ENCODE measurements at regions not wholly inside any gene's neighbourhood (a gene's known extent, or its start where the extent isn't known, plus 50 kb on each side); places are given as distances from the start of the nearest gene placed in this dataset.
A peak's percentile ranks its signal among the peaks of the same experiment; 100 is the strongest.

DNA sequence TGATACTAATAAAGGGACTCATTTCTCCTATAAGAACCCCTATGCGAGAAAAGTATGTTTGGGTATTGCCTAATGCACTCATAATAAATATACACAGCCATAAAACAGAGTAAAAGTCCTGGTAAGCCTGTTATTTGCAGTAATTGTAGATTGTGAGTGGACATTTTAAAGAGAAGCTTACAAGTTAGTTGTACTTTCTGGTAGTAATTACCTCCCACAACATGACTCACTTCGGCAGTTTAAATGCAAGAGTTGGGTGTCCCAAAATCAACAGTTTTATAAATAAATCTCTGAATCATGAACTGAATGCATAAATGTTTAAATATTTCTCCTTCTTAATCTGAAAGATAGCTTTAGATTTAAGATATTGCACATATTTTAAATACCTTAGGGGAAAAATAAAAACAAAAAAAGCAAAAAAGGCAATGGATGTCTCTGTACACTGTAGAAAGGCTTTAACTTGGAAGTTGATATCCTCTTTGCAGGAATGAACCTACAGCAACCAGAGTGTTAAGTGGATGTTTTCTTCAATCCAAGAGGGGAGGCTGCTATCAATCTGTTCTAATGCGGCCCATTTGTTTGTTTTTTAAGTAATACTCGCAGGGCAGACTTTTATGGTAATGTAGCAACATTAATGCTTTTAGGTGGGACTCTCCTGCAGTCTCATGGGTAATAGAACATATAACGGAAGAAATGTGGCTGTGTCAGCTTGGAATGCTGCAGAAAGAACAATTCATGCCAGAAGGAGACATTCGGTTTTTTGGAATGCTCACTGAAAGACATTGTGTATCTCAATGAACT is 57.3 kb upstream of the ZEB1 start:
- Histone ChIP-seq H3K27ac (peak overlapping the region; percentile 67 to 71), H3K36me3 (no peaks in the 10 kb centered on the region), H3K9me3 (no peaks in the 10 kb centered on the region), H3K27me3 (no peaks in the 10 kb centered on the region), H3K4me3 (peak overlapping the region; percentile 21 to 41), H3K4me1 (peaks cover 0 to 17% of the 10 kb centered on the region in 2 donors)
- TF ChIP-seq, protein P1, sequence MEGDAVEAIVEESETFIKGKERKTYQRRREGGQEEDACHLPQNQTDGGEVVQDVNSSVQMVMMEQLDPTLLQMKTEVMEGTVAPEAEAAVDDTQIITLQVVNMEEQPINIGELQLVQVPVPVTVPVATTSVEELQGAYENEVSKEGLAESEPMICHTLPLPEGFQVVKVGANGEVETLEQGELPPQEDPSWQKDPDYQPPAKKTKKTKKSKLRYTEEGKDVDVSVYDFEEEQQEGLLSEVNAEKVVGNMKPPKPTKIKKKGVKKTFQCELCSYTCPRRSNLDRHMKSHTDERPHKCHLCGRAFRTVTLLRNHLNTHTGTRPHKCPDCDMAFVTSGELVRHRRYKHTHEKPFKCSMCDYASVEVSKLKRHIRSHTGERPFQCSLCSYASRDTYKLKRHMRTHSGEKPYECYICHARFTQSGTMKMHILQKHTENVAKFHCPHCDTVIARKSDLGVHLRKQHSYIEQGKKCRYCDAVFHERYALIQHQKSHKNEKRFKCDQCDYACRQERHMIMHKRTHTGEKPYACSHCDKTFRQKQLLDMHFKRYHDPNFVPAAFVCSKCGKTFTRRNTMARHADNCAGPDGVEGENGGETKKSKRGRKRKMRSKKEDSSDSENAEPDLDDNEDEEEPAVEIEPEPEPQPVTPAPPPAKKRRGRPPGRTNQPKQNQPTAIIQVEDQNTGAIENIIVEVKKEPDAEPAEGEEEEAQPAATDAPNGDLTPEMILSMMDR (IDR thresholded peaks at IDR 0.05), result no peak
- DNase-seq (ENCODE audit: low spot score in 2 of 2), result no peak
- intact Hi-C loops (cut with DNase I), result loop anchor here (5.0 kb wide), 3 partner anchors 129 to 229 kb away; partner anchors contain the start of gene ZNF438

DNA sequence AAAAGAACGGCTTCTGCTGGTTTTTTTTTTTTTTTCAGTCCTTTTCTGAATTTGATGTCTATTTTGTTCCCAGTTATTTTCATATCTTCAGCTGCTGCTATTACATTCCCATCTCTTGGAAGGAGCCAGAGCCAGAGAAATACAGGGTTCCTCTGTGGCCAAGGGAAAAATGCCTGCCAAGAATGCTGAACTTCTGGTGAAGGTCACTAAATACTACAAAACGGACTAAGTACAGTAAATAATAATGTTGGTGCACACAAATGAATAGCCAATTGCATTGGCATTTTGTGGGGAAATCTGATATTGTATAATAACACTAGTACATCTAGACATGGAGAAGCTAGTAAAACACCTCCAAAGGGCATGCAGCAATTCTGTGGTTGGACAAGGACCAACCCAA is 56.3 kb upstream of the ZEB1 start:
- no peaks in the 10 kb centered on the region for H3K36me3 ChIP-seq
- peak overlapping the region in 1 of 2 donors; percentile 41 for H3K4me3 ChIP-seq
- H3K9me3 ChIP-seq, result no peaks in the 10 kb centered on the region
- TF ChIP-seq, protein P1 (IDR thresholded peaks at IDR 0.05), result no peak
- peak overlapping the region; percentile 60 to 71 for H3K27ac ChIP-seq
- intact Hi-C loops (cut with DNase I), result loop anchor here (5.0 kb wide), 3 partner anchors 130 to 230 kb away; partner anchors contain the start of gene ZNF438
- no peak for DNase-seq (ENCODE audit: low spot score in 2 of 2)
- H3K4me1 ChIP-seq, result peaks cover 0 to 17% of the 10 kb centered on the region in 2 donors
- H3K27me3 ChIP-seq, result no peaks in the 10 kb centered on the region

DNA sequence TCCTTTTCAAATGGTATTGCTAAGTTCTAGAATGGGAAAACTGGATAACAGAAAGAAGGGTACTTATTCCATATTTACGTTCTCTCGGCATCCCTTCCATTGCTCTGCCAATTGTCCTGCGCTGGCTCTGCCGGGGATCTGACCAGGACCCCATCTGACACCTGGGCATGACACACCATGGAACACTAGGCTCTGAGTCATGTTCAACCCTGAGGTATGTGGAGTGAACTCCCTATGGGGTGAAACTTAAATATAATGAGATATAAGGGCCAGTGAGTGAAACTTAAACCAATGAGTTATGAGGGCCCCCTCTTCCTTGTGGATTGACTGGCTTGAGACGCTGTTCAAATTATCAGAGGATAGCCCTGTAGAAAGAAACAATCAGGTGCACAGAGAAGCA is 55.1 kb upstream of the ZEB1 start:
- no peak overlapping the region for H3K4me3 ChIP-seq
- H3K4me1 ChIP-seq, result peaks cover 0 to 17% of the 10 kb centered on the region in 2 donors
- no peak for DNase-seq (ENCODE audit: low spot score in 2 of 2)
- no peaks in the 10 kb centered on the region for H3K9me3 ChIP-seq
- no peaks in the 10 kb centered on the region for H3K27me3 ChIP-seq
- TF ChIP-seq, protein P1 (IDR thresholded peaks at IDR 0.05), result no peak
- peak overlapping the region in 1 of 2 donors; percentile 71 for H3K27ac ChIP-seq
- no peaks in the 10 kb centered on the region for H3K36me3 ChIP-seq
- intact Hi-C loops (cut with DNase I), result loop anchor here (5.0 kb wide), 3 partner anchors 132 to 232 kb away; partner anchors contain the start of gene ZNF438

DNA sequence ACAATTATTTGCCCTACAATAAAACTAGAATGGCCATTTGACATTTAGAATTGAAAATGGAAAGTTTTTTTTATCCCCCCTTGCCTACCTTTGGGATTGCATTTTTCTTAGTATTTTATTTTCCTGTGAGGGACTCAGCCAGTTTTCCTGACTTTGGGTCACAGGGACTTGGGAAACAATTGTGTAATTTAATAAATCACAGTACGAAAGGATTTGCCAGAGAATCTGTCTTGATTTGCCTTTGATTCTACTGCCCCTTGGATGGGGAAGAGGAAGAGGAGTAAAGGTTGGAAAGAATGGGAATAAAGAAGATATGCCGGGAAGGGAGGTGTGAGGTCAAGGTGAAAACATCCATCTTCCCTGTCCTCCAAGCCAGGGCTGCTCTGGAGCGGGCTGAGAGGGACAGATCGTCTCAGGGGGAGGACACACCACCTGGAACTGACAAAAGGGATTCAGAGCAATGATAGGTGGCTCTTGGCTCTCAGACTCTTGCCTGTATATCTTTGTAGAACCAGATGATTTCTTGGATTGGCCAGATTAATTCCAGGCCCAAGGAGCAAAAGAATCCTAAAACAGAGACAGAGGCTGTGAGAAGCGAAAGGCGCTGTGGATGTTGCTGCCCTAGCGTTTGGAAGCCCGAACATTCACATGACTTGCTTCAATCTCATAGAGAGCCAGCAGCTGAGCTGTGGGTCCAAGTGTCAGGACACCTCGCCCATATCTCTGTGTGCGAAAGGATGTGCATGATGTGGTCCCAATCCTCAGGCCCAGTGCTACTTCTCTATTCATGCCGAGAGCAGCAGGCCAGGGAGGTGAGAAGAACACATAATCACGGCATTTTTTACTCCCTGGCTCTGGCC is 50.3 kb upstream of the ZEB1 start:
- H3K4me1 ChIP-seq, result peaks cover 0 to 4% of the 10 kb centered on the region in 2 donors
- peak overlapping the region; percentile 37 to 53 for H3K27ac ChIP-seq
- H3K27me3 ChIP-seq, result no peaks in the 10 kb centered on the region
- intact Hi-C loops (cut with DNase I), result no loop called here
- no peaks in the 10 kb centered on the region for H3K9me3 ChIP-seq
- no peaks in the 10 kb centered on the region for H3K36me3 ChIP-seq
- TF ChIP-seq, protein P1 (IDR thresholded peaks at IDR 0.05), result no peak
- DNase-seq (ENCODE audit: low spot score in 2 of 2), result peak in 1 of 2 donors; percentile 64
- no peak overlapping the region for H3K4me3 ChIP-seq

Measured in ascending aorta (tissue), 2 donors.